ENCODE measurements at regions not wholly inside any gene's neighbourhood (a gene's known extent, or its start where the extent isn't known, plus 50 kb on each side); places are given as distances from the start of the nearest gene placed in this dataset.

DNA sequence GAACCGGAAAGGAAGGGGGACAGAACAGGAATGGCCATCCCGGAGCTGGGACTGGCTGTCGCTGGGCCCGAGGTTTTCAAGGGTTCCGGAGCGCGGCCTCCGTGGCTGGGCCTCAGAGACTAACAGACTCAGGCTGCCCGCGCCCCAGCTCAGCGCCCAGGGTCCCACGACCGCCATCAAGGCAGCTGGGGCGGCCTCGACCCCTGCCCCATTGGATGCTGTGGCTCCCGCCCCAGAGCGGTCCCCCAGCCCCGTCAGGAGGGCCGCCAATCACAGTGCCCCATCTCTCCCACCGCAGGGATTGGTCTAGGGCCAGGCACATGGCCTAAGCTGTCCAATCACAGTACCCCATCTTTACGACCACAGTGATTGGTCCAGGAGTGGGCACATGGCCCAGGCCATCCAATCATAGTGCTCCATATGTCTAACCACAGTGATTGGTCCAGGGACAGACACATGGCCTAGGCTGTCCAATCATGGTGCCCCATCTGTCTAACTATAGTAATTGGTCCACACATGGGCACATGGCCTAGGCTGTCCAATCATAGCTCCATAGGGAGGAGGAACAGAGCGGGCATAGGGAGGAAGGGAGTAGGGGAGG is 105.3 kb upstream of the NKX1-1 start:
- no peak for DNase-seq (ENCODE audit: low spot score)

- no peak for DNase-seq (ENCODE audit: low spot score)
Measured at GRCh38 chr4:1510931-1511330, 104.7 kb upstream of the NKX1-1 start.

- DNase-seq (ENCODE audit: low spot score), result no peak
Measured at GRCh38 chr4:1509366-1509765, 103.1 kb upstream of the NKX1-1 start.

DNA sequence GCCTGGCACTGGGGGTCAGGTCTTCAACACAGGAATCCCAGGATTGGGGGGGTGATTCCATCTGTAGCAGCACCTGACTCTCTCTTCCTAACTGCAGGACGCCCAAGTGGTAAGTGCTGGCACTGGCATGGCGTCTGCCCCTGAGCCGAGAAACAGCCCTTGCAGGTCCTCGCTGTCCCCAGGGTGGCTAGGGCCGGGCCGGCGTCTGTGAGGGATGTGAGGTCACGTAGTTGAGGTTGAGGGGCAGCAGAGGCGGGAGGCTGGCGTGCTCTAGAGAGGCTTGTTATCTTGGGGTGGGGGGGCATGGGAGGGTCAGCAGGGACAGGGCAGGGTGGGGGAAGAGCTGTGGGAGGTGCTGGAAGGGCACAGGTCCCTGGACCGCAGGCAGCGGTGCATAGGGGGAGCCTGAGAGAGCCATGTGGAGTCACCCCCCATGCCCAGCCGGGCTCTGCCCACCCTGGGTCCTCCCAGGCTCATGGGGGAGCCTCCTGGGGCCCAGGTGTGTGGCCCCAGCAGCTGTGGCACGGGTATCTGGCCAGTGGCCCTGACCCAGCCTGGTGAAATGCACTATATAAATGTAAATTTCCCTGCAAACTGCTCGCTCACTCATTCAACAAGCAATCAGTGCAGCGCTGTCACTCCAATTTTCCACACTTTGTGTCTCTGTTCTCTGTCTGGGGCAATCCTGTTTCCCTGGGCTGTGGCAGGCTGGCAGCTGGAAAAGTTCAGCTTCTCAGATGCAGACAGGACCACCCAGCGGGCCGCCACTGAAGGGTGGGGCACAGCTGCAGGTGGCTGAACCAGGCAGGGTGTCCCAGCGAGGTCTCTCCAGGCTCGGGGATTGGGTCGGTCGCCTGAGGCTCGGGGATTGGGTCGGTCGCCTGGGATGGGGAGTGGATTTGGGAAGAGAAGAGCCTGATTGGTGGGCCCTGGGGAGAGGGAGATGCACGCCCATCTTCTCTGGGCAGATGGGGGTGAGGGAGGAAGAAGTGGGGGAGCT is 102.2 kb upstream of the NKX1-1 start:
- no peak for DNase-seq (ENCODE audit: low spot score)

DNA sequence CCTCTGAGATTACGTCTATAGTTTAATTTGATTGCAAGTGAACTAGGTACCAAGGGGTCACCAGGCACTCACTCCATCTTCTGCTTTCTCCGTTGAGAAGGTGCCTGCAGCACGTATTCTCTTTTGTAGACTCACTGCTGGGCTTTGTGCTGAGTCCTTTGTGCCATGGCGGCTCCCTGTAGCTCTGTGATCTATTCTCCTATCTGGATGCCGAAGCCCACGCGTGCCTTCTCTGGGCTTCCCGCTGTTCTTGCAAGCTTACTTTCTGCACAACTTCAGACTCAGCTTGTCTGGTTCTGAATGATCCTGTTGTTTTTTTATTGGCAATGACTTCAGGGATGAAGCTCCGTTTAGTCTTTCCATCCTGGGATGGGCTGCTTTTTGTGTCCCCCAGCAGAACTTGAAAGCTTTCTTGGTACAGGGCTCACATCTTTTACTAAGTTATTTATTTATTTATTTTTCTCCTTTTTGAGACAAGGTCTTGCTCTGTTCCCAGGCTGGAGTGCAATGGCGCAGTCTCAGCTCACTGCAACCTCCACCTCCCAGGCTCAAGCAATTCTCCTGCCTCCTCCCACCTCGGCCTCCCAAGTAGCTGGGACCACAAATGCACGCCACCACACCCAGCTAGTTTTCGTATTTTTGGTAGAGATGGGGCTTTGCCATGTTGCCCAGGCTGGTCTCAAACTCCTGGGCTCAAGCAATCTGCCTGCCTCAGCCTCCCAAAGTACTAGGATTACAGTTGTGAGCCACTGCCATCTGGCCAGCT is 100.9 kb upstream of the NKX1-1 start:
- no peak for DNase-seq (ENCODE audit: low spot score)

DNA sequence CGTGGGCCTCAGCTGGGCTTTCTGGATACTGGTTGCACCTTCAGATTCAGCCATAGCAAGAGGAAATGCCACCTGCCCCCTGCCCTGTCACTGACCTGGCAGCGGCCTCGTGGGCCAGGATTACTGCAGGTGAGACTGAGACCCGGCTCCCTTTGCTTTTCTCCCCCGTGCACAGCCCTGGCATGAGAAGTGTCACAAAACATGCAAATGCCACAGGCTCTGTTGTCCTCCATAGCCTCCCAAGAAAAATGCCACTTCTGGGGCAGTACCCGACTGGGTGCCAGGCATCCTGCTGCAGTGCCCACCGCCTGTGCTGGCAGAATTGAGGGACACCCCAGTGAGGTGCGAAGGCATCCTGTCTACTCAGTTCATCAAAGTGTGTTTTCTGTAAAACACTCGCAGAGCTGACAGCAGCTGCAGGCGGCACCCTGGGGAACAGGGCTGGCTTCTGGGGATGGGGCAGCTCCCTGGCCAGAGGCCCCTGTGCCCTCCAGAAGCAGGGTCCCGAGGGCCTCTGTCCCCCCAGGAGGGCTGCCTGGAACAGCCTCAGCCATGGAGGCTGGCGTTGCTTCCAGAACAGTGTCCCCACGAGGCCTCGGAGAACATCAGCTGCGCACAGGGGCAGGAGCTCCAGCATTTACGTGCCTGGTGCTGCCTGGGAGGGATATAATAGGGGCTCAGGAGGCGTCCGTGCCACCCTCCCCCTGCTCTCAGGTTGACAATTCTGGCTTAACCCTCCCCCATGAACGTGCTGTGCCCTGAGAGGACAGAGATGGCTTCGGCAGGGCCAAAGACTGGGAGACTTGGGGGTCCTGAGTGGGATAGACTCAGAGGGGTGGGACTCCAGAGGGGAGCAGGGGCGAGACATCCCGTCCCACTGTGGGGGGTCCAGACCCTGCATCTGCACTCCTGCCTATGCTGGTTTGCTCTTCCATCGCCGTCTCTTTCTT is 99.5 kb upstream of the NKX1-1 start:
- no peak for DNase-seq (ENCODE audit: low spot score)

DNA sequence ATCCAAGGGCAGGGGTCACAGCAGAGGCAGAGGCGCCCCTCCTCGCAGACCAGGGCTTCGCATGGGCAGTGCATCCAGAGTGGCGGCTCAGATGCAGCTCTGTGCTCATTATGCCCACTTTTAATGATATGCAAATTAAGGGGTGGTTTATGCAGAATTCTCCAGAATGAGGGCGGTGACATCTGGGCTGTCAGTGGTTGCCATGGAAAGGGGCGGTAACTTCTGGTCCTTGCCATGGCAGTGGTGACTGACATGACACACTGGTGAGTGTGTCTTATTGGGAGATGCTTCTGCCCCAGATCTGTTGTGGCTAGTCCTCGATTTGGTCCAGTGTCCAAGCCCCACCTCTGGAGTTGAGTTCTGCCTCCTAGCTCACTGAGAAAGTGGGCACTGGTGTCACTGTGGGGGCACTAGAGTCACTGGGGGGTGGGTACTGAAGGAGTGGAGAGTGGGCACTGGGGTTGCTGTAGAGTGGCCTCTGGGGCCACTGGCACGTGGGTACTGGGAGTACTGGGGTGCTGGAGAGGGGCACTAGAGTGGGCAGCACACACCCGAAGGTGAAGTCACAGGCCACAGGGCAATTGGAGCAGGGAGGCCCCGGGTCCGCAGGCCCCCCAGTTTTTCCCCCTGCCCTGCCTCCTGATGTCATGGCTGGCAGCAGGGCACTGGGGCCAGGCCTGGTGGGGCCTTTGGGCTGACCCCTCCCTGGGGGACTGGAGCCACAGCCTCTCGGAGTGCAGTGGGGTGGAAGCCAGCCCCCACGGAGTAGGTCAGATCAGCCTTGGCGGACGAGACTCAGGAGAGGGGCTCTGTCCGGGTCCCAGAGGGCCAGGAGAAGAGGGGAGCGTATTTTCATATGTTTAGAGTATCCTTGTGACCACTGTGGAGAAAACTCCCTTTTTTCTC is 98.6 kb upstream of the NKX1-1 start:
- no peak for DNase-seq (ENCODE audit: low spot score)

DNA sequence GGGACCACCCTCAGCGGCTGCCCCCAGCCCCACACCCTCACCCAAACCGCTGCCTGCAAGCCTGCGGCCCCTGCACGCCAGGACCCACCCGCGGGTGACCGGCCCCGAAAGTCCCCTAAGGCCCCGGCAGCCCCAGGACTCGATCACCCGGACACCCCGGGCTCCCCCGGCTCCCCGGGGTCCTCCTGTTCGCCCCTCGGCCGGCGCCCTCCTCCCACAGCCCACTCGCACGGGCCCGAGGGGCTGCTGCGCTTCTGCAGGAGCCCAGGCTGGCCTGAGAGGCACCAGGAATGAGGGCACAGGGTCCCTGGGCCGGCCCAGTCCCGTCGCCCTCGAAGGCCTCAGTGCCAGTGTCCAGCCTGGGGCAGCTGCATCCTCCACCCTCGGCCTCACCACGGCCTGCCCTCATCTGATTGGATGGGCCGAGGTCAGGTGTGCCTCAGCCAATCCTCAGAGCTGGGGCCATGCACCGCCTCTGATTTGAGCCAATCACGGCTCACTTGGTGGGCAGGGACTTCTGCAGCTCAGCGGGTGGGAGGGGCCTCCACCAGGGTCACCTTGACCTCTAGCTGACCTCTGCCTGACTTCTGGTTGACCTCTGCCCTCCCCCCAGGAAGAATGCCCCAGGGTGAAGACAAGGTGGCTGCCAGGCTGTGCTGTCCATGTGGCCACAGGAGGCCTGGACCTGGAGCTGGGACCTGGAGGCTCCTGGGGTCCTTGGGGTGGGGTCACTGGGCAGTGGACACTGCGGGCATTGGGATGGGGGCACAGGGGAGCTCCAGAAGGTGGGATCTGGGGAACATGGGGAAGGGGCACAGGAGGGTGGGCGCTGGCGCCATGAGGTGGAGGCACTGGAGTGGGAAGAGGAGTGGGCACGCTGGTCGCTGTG is 97.6 kb upstream of the NKX1-1 start:
- DNase-seq (ENCODE audit: low spot score), result no peak

DNA sequence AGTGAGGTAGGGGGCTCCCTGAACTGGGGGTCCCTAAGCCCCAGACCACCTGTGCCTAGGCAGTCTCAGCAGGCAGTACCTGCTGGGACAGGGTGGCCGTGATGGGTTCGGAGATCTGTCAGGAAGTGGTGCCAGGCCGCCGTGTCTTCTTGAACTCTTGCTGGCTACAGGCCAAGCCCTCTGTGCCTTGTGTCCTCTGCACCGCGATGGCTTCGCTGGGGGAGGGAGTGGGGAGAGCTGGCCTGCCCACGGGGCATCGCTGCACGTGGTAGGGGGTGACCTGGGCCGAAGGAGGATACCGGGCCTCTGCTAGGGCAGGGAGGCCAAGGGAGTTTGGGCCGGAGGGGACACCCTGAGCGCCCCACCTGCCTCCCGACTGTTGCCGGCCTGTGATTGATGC is 96.7 kb upstream of the NKX1-1 start:
- no peak for DNase-seq (ENCODE audit: low spot score)

GRCh38 chr4:1502501-1502886 is 96.3 kb upstream of the NKX1-1 start:
- no peak for DNase-seq (ENCODE audit: low spot score)

DNA sequence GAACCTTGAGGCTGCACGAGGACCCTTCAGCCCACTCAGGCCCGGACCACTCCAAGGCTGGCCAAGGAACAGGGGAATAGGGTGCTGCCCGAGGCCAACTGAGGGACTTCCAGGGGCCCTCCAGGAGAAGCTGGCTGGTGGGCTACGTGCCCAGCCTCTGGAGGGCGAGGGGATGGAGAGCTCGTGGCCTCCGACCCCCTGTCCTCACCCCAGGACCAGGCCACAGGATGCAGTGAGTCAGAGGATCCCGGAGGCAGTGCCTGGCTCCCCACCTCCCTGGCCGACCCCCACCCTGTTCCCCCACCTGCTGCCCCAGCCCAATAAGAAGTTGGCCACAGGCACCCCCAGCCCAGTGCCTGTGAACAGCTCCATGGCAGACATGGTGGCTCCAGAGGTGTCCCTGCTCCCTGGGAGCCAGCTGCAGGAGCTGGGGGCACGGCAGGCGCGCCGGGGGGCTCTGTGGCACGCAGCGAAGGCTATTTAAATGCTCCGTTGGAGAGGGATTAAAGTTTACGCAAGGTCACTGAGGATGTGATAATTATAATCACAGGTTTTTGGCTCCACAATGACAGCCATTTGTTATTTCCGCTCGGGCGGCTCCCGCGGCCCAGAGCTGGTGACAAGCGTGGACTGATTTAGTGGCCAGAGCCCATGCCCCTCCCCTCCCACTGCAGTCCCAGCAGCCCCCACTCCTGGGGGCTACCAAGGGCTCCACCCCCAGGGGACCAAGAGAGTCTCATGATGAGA is 95.7 kb upstream of the NKX1-1 start:
- no peak for DNase-seq (ENCODE audit: low spot score)

DNA sequence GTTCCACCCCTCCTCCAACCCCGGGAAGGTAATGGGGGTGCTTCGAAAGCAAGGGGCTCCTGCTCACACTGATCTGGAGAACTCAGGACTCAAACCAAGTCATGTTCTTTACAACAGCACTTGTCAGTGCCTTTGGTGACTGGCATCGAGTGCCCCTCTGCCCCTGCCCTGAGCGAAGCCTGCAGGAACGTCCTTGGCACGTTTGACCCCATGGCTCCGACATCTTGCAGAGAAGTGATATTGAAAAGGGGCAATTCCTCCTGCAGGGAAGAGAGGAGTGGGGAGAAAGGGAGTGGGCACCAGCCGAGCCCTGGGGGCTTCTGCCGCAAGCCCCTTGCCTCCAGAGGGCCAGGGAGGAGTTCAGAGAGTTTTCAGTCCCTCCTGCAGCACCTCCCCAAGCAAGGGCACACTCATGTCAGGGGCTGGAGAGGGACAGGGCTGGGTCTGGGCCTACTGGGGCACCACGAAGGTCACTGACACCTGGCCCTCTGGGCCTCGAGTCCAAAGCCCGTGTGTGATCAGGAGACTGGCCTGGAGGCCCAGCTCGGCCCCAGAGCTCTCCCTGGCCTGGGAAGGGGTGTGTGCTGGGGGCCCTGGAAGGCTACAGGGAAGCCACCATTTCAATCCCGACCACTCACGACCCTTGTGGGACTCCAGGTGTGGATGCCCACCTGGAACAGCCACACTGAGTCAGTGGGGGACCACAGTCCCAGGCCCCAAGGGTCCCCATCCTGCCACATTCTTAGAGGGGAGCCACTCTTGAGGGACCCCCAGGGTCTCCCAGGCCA is 94.9 kb upstream of the NKX1-1 start:
- no peak for DNase-seq (ENCODE audit: low spot score)

- DNase-seq (ENCODE audit: low spot score), result no peak
Measured at GRCh38 chr4:1500231-1500965, 94.2 kb upstream of the NKX1-1 start.

GRCh38 chr4:1499465-1499864 is 93.2 kb upstream of the NKX1-1 start:
- DNase-seq (ENCODE audit: low spot score), result no peak

DNA sequence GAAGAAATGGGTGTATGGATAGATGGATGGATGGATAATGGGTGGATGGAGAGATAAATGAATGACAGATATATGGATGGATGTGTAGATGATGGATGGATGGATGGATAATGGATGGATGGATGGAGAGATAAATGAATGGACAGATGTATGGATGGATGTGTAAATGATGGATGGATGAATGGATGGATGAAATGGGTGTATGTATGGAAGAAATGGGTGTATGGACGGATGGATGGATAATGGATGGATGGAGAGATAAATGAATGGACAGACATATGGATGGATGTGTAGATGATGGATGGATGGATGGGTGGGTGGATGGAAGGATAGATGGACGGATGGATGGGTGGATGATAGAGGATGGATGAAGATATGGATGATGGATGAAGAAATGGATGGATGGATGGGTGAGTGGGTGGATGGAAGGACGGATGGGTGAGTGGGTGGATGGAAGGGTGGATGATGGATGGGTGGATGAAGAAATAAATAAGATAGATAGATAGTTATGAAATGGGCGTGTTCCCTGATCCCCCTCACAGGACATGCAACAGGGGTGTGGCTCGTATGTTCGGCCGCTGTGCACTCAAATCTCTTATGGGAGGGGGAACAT is 91.1 kb upstream of the NKX1-1 start:
- DNase-seq (ENCODE audit: low spot score), result no peak

DNA sequence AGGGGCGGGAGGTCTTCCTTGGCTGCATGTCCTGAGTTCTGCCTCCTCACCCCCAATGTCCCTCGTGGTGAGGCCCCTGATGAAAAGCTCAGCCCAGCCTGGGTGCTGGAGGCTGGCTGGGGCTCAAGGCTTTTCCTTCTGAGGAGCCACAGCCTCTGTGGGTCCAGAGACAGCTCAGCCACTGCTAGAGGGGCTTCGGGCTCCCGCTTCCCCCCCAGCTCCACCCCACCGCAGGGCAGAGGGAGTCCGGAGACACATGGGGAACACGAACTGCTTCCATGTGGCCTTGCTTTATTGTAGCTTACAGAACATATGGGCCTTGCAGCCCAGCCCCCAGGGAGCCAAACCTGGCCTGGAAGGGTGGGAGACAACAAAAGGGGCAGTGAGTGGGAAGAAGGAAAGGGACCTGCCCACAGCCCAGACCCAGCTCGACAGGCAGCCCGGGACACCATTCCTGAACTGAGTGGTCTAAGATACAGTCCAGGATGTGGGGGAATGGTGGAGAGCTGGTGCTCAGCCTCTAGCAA is 89.9 kb upstream of the NKX1-1 start:
- DNase-seq (ENCODE audit: low spot score), result no peak

Measured in GM03348 (cell line).